DND-41 (cell line): ENCODE measurements at regions not wholly inside any gene's neighbourhood (a gene's known extent, or its start where the extent isn't known, plus 50 kb on each side); places are given as distances from the start of the nearest gene placed in this dataset.

Experiments
- ATAC-seq: fragments of 200-7000 bp; cut with Tn5 transposase; 3 replicates; pipeline ENCODE4 v1.9.1; 2021; ENCODE audit warnings: low read depth; ENCODE audit not compliant: insufficient read depth
- DNase-seq: peaks from one replicate; pipeline ENCODE4 v3.0.0-alpha.2; 2020
- H2AFZ ChIP-seq: 2 replicates; pipeline ENCODE4 v1.6.0; 2012; ENCODE audit warnings: low read depth, low read length
- H3K27ac ChIP-seq: 2 replicates; pipeline ENCODE4 v1.5.1; 2012; ENCODE audit warnings: low read length, inconsistent platforms
- H3K27me3 ChIP-seq: fragments of 200-600 bp; sonication (generic); 2 replicates; pipeline ENCODE4 v1.6.0; 2012; ENCODE audit warnings: low read length, mild to moderate bottlenecking, inconsistent platforms; ENCODE audit not compliant: insufficient read depth, poor library complexity
- H3K36me3 ChIP-seq: 2 replicates; pipeline ENCODE4 v1.5.1; 2012; ENCODE audit warnings: low read length, inconsistent platforms; ENCODE audit not compliant: insufficient read depth
- H3K4me1 ChIP-seq: 2 replicates; pipeline ENCODE4 v1.5.1; 2012; ENCODE audit warnings: mild to moderate bottlenecking, low read length; ENCODE audit not compliant: insufficient read depth
- H3K4me2 ChIP-seq: 2 replicates; pipeline ENCODE4 v1.6.0; 2012; ENCODE audit warnings: mild to moderate bottlenecking, moderate library complexity, low read length, inconsistent platforms; ENCODE audit not compliant: insufficient read depth
- H3K4me3 ChIP-seq, 2 experiments: fragments of 200-600 bp in 1 of 2; shearing (Covaris generic) in 1 of 2; 2 replicates each; pipeline ENCODE4 v1.5.1; 2012 to 2016; ENCODE audit warnings: inconsistent platforms in 2 of 2, low read length in 2 of 2, mild to moderate bottlenecking in 2 of 2, low read depth in 1 of 2, moderate library complexity in 1 of 2
- H3K79me2 ChIP-seq: 2 replicates; pipeline ENCODE4 v1.6.0; 2012; ENCODE audit warnings: low read length, inconsistent platforms; ENCODE audit not compliant: insufficient read depth
- H3K9ac ChIP-seq: 2 replicates; pipeline ENCODE4 v1.6.0; 2012; ENCODE audit warnings: low read depth, mild to moderate bottlenecking, inconsistent platforms, low read length, moderate library complexity
- H3K9me3 ChIP-seq: 2 replicates; pipeline ENCODE4 v1.5.1; 2012; ENCODE audit warnings: low read length, moderate library complexity, mild to moderate bottlenecking, inconsistent platforms; ENCODE audit not compliant: insufficient read depth, severe bottlenecking
- H4K20me1 ChIP-seq: 2 replicates; pipeline ENCODE4 v1.6.0; 2012; ENCODE audit warnings: low read length; ENCODE audit not compliant: insufficient read depth
- EZH2 ChIP-seq: IDR thresholded peaks from 3 replicates; pipeline ENCODE4 v1.6.1; 2012; ENCODE audit warnings: borderline replicate concordance, low read depth, mild to moderate bottlenecking, moderate library complexity, low read length, inconsistent platforms; ENCODE audit not compliant: severe bottlenecking
- TF ChIP-seq, protein P1 (sequence below): IDR thresholded peaks from 2 replicates; pipeline ENCODE4 v1.5.1; 2012; ENCODE audit warnings: borderline replicate concordance, low read length, moderate library complexity, mild to moderate bottlenecking; ENCODE audit not compliant: poor library complexity, severe bottlenecking; ENCODE audit errors: extremely low read depth

DNA sequence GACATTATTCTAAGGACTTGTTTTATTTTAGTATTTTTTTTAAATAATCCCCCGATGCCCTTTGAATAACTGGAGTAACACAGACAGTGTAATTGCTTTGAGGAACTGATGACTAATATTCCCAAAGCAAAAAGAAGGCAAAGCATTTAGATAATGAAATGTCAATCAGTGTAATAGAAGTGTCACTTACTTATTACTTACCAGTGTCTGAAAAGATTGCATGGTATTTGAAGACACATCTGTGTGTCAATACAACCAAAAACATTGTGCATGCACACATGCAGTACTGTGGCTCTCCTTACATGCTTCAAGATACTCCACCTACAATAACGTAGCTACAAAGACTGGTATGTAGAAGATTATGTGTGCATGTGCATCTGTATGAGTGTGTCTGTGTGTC is 264.0 kb upstream of the ANO5 start:
- Histone ChIP-seq H3K27me3 (no peaks in the 10 kb centered on the region), H2AFZ (no peak overlapping the region), H3K9me3 (no peaks in the 10 kb centered on the region), H4K20me1 (no peaks in the 10 kb centered on the region), H3K36me3 (no peaks in the 10 kb centered on the region), H3K4me3 (no peak overlapping the region), H3K4me1 (no peaks in the 10 kb centered on the region), H3K9ac (no peak overlapping the region), H3K27ac (no peak overlapping the region), H3K4me2 (no peak overlapping the region), H3K79me2 (no peaks in the 10 kb centered on the region)
- DNase-seq: no peak
- TF ChIP-seq EZH2: no peak
- TF ChIP-seq, protein P1, sequence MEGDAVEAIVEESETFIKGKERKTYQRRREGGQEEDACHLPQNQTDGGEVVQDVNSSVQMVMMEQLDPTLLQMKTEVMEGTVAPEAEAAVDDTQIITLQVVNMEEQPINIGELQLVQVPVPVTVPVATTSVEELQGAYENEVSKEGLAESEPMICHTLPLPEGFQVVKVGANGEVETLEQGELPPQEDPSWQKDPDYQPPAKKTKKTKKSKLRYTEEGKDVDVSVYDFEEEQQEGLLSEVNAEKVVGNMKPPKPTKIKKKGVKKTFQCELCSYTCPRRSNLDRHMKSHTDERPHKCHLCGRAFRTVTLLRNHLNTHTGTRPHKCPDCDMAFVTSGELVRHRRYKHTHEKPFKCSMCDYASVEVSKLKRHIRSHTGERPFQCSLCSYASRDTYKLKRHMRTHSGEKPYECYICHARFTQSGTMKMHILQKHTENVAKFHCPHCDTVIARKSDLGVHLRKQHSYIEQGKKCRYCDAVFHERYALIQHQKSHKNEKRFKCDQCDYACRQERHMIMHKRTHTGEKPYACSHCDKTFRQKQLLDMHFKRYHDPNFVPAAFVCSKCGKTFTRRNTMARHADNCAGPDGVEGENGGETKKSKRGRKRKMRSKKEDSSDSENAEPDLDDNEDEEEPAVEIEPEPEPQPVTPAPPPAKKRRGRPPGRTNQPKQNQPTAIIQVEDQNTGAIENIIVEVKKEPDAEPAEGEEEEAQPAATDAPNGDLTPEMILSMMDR: no peak
- ATAC-seq: no peak

DNA sequence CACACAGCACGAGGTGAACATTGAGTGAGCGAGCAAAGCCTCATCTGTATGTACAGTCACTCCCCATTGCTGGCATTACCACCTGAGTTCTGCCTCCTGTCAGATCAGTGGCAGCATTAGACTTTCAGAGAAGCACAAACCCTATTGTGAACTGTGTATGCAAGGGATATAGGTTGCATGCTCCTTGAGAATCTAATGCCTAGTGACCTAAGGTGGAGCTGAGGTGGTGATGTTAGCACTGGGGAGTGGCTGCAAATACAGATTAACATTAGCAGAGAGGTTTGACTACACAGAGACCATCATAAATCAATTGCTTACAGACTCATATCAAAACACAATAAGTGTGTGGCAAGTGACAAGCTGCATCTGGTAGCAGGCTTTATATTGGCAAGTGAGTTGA is 262.5 kb upstream of the ANO5 start:
- ATAC-seq (no peak), DNase-seq (no peak)
- no peaks in the 10 kb centered on the region for H3K9me3 ChIP-seq
- no peaks in the 10 kb centered on the region for H3K79me2 ChIP-seq
- no peaks in the 10 kb centered on the region for H3K36me3 ChIP-seq
- no peaks in the 10 kb centered on the region for H4K20me1 ChIP-seq
- H3K4me1 ChIP-seq: no peaks in the 10 kb centered on the region
- H3K27me3 ChIP-seq: no peaks in the 10 kb centered on the region
- H3K4me3 ChIP-seq: no peak overlapping the region
- TF ChIP-seq, protein P1: no peak
- no peak for TF ChIP-seq EZH2
- no peak overlapping the region for H3K4me2 ChIP-seq
- H3K9ac ChIP-seq: no peak overlapping the region
- no peak overlapping the region for H3K27ac ChIP-seq
- H2AFZ ChIP-seq: no peak overlapping the region

DNA sequence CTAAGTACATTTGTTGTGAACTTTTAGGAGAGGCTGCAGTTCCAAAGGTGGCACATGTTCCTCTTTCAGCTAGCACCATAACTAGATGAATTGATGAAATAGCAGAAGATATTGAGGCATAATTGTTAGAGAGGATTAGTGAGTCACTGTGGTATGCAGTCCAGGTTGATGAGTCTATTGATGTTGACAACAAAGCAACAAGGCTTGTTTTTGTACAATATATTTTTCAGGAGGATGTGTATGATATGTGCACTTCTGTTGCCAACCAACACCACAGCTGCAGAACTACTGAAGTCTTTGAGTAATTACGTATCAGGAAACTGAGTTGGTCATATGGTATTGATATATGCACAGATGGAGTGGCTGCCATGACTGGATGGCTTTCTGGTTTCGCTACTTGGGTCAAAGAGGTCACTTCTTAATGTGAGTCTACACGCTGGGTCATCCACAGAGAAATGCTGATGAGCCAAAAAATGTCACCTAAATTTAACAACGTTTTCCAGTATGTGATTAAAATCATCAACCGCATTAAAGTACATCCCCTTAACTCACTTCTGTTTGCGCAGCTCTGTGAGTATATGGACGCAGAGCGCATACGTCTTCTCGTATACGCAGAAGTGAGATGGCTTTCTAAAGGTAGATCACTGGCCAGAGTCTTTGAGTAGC is 261.3 kb upstream of the ANO5 start:
- ATAC-seq: no peak
- no peak overlapping the region for H3K27ac ChIP-seq
- H4K20me1 ChIP-seq: no peaks in the 10 kb centered on the region
- no peak for TF ChIP-seq EZH2
- TF ChIP-seq, protein P1: no peak
- no peaks in the 10 kb centered on the region for H3K36me3 ChIP-seq
- no peak overlapping the region for H3K4me3 ChIP-seq
- H3K9me3 ChIP-seq: no peaks in the 10 kb centered on the region
- no peak overlapping the region for H3K4me2 ChIP-seq
- no peak overlapping the region for H3K9ac ChIP-seq
- H2AFZ ChIP-seq: no peak overlapping the region
- DNase-seq: no peak
- H3K4me1 ChIP-seq: no peaks in the 10 kb centered on the region
- H3K79me2 ChIP-seq: no peaks in the 10 kb centered on the region
- no peaks in the 10 kb centered on the region for H3K27me3 ChIP-seq
